CD4-positive, alpha-beta T cell treated with Interleukin-6 for 4 hours (primary cell): ENCODE measurements at regions not wholly inside any gene's neighbourhood (a gene's known extent, or its start where the extent isn't known, plus 50 kb on each side); places are given as distances from the start of the nearest gene placed in this dataset.
"Not testable (repeated sequence)": the region's sequence is repeated elsewhere in the genome, so short reads cannot be mapped to it uniquely, and the experiment has no call there.

ENCODE experiments used
- DNase-seq: peaks from one replicate; pipeline ENCODE4 v3.0.0-alpha.2; 2020; ENCODE audit warnings: mixed read lengths

DNA sequence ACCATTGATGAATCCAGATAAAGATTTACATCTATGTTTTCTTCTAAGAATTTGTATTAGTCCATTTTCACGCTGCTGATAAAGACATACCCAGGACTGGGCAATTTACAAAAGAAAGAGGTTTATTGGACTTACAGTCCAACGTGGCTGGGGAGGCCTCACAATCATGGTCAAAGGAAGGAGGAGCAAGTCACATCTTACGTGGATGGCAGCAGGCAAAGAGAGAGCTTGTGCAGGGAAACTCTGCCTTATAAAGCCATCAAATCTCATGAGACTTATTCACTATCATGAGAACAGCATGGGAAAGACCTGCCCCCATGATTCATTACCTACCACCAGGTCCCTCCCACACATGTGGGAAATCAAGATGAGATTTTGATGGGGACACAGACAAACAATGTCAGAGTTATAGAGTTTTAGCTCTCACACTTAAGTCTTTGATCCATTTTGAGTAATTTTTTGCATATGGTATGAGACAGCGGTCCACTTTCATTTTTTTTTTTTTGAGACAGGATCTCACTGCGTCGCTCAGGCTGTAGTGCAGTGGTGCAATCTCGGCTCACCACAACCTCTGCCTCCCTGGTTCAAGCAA is 53.5 kb upstream of the JADE2 start:
- DNase-seq = not testable (repeated sequence)

DNA sequence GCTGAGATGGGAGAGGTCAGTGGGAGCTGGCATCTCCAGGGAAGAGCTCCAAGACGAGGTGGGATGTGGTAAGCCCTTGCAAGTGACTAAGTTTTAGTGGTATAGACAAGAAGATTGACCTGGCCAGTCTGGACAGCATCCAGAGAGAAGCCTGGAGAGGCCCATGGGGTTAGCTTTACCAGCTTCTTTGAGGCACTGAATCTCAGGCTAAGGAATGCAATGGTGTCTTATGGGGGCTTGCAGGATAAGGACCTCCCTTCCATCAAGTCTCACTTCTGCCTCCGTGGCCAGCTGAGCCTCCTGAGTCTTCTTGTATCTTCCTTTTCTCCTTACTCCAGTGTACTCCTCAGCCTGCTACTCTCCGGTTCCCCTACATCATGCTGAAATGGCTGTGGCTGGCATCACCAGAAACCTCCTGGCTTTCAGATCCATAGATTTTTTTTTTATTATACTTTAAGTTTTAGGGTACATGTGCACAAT is 56.5 kb upstream of the JADE2 start:
- no peak for DNase-seq

GRCh38 chr5:134467231-134467630 is 55.5 kb upstream of the CDKN2AIPNL start:
- no peak for DNase-seq

- peak; percentile 72 for DNase-seq
These were observed 54.8 kb upstream of the CDKN2AIPNL start for GRCh38 chr5:134466241-134467069.

DNA sequence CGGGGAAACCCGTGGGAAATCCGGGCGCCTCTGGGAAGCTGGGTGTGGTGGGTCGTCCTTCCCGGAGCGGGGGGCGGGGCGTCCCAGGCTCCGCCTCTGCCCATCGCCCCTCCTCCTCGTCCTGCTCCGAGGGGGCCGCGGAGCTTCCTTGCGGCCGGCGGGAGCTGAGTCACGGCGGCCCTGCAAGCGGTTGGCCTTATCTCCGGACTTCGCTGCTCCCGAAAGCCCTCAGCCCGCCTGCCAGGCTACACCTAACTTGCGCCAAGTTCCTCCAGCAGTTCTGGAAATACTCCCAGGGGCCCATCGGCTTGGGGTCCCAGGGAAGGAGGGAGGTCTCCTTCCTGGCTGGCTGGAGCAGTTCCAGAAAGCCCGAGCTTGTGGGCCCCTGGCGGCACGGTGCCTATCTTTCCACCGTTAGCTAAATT is 54.1 kb upstream of the CDKN2AIPNL start:
- peak; percentile 64 for DNase-seq

DNA sequence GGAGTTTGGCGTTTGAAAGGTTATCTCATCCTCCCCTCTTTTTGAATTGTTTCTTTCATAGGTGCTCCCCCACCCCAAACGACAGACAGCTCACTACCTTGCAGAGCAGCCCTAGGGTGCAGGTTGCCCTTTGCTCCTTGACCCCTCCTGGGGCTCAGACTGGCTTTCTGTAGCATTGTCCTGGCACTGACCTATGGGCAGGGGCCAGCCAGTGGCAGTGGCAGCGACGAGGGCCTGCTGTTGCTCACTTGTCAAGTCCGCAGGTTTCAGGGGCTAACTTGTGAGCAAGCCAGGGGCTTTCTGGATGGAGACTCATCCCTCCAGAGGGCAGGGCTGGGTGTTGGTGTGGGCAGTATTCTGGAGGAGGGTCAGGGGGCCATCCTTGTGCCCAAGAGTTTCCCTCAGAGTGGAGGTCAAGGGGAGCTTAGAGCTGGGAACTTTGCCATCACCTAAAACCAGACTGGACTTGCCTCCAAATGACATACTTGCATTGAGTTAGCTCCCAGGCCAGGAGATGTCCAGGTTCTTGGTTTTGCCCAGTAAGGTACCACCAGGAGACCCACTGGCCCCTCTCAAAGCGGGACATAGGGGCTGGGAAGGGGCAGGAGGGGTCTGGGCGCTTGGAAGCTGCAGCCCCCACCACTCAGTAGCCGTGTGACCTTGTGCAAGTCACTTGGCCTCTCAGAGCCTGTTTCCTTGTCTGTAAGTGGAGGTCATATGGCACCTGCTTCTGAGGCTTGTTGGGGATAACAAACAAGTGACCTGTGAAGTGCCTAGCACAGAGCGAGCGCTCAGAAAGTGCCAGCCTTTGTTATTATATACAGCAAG is 53.5 kb upstream of the CDKN2AIPNL start:
- DNase-seq = no peak

DNA sequence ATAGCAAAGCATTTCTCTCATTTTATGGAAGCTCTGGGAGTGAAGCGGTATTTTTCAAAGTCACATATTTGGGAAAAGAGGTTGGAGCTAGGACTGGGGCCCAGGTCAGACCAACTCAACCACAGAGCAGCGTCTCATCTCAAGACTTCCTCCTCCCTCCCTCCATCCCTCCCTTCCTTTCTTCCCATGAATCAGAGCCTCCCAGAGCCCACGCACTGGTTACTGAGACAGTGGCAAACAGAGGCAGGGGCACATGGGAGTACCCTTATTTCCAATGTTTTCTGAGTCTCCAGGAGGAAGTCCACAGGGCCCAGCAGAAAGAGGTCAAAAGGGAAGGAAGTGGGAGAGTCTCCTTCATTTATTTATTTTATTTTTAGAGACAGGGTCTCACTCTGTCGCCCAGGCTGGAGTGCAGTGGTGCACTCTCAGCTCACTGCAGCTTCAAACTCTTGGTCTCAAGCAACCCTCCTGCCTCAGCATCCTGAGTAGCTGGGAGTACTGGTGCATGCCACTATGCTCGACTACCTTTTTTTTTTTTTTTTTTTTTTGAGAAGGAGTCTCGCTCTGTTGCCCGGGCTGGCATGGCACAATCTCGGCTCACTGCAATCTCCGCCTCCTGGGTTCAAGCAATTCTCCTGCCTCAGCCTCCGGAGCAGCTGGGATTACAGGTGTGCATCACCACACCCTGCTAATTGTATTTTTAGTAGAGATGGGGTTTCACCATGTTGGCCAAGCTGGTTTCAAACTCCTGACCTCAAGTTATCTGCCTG is 52.5 kb upstream of the CDKN2AIPNL start:
- no peak for DNase-seq

- no peak for DNase-seq
These were observed 51.6 kb upstream of the CDKN2AIPNL start for GRCh38 chr5:134463176-134463720.

DNA sequence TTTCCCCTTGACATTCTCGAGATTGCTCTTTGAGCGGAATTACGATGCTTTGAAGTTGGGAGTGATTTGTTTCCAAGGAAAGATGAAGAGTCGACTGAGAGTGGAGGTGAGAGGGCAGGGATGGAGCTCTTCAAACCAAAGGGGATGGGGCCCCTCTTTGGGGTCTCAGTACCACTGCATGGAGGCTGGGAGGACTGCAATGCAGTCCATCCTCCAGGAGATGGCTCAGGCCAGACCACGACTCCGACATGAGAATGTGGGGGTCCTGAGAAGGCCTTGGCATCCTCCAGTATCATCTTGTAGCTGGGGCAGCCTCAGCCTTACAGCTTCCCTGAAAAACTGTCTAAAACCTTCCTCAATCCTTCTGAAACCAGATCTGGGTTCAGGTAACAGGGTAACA is 51.1 kb upstream of the CDKN2AIPNL start:
- DNase-seq = no peak

- no peak for DNase-seq
These were observed 50.4 kb upstream of the CDKN2AIPNL start for GRCh38 chr5:134462047-134462575.
